Vagina (tissue), 2 donors: ENCODE measurements at regions not wholly inside any gene's neighbourhood (a gene's known extent, or its start where the extent isn't known, plus 50 kb on each side); places are given as distances from the start of the nearest gene placed in this dataset.

Source experiments
- POLR2A ChIP-seq, 2 donors: fragments of 450-650 bp; IDR thresholded peaks; one replicate each; pipeline ENCODE4 v1.6.1; 2017; ENCODE audit warnings: antibody characterized with exemption in 2 of 2, mild to moderate bottlenecking in 2 of 2, moderate library complexity in 2 of 2
- POLR2AphosphoS5 ChIP-seq, 2 donors: sonication (generic); formaldehyde crosslinking; IDR thresholded peaks; one replicate each; pipeline ENCODE4 v1.9.0; 2017; ENCODE audit warnings: antibody characterized with exemption in 2 of 2, mild to moderate bottlenecking in 2 of 2, low read depth in 1 of 2; ENCODE audit not compliant: insufficient read depth in 1 of 2
- TF ChIP-seq, protein P1 (sequence below), 3 experiments: fragments of 450-650 bp in 2 of 3; fragments of 200-600 bp in 1 of 3; sonication (generic) in 1 of 3; IDR thresholded peaks; one replicate each; pipeline ENCODE4 v1.5.1; 2017 to 2019; ENCODE audit warnings: antibody characterized with exemption in 3 of 3, mild to moderate bottlenecking in 2 of 3, moderate library complexity in 2 of 3

- TF ChIP-seq, protein P1, sequence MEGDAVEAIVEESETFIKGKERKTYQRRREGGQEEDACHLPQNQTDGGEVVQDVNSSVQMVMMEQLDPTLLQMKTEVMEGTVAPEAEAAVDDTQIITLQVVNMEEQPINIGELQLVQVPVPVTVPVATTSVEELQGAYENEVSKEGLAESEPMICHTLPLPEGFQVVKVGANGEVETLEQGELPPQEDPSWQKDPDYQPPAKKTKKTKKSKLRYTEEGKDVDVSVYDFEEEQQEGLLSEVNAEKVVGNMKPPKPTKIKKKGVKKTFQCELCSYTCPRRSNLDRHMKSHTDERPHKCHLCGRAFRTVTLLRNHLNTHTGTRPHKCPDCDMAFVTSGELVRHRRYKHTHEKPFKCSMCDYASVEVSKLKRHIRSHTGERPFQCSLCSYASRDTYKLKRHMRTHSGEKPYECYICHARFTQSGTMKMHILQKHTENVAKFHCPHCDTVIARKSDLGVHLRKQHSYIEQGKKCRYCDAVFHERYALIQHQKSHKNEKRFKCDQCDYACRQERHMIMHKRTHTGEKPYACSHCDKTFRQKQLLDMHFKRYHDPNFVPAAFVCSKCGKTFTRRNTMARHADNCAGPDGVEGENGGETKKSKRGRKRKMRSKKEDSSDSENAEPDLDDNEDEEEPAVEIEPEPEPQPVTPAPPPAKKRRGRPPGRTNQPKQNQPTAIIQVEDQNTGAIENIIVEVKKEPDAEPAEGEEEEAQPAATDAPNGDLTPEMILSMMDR (IDR thresholded peaks at IDR 0.05), result no peak
- no peak for TF ChIP-seq POLR2A (IDR thresholded peaks at IDR 0.05)
- no peak for TF ChIP-seq POLR2AphosphoS5 (IDR thresholded peaks at IDR 0.05; ENCODE audit: insufficient read depth in 1 of 2, low read depth in 1 of 2)
These were observed 84.0 kb upstream of the ITPRID2 start for GRCh38 chr2:181807526-181807925.
